H9 (cell line): ENCODE measurements at regions not wholly inside any gene's neighbourhood (a gene's known extent, or its start where the extent isn't known, plus 50 kb on each side); places are given as distances from the start of the nearest gene placed in this dataset.

ENCODE experiments used
- DNase-seq: peaks from one replicate; pipeline ENCODE4 v3.0.0-alpha.2; 2017
- H2AFZ ChIP-seq: one replicate; pipeline ENCODE4 v1.6.1; 2013; ENCODE audit warnings: mild to moderate bottlenecking, low read length, control low read depth, moderate library complexity
- H2AK5ac ChIP-seq: 2 replicates; pipeline ENCODE4 v1.6.1; 2013; ENCODE audit warnings: low read length, control low read depth, mixed read lengths; ENCODE audit not compliant: insufficient read length
- H2BK120ac ChIP-seq: one replicate; pipeline ENCODE4 v1.6.1; 2013; ENCODE audit warnings: low read depth, mild to moderate bottlenecking, low read length, control low read depth, inconsistent platforms; ENCODE audit not compliant: poor library complexity, severe bottlenecking
- H2BK12ac ChIP-seq: 2 replicates; pipeline ENCODE4 v1.6.1; 2013; ENCODE audit warnings: low read length, control low read depth, mixed read lengths, low read depth; ENCODE audit not compliant: insufficient read length
- H2BK15ac ChIP-seq: 2 replicates; pipeline ENCODE4 v1.6.1; 2013; ENCODE audit warnings: low read depth, low read length, control low read depth
- H2BK20ac ChIP-seq: one replicate; pipeline ENCODE4 v1.6.1; 2013; ENCODE audit warnings: low read depth, mild to moderate bottlenecking, low read length, control low read depth, inconsistent platforms; ENCODE audit not compliant: poor library complexity, severe bottlenecking
- H2BK5ac ChIP-seq: 2 replicates; pipeline ENCODE4 v1.6.1; 2013; ENCODE audit warnings: low read length, control low read depth, mixed read lengths; ENCODE audit not compliant: insufficient read length
- H3K14ac ChIP-seq: 2 replicates; pipeline ENCODE4 v1.6.1; 2013; ENCODE audit warnings: low read length, control low read depth; ENCODE audit not compliant: insufficient read depth
- H3K18ac ChIP-seq: 2 replicates; pipeline ENCODE4 v1.6.1; 2013; ENCODE audit warnings: low read depth, mild to moderate bottlenecking, mixed read lengths, low read length, control low read depth; ENCODE audit not compliant: insufficient read length
- H3K23ac ChIP-seq: 2 replicates; pipeline ENCODE4 v1.6.1; 2013; ENCODE audit warnings: low read length, control low read depth, mixed read lengths, low read depth; ENCODE audit not compliant: insufficient read length
- H3K23me2 ChIP-seq: 2 replicates; pipeline ENCODE4 v1.6.1; 2013; ENCODE audit warnings: low read depth, mild to moderate bottlenecking, mixed read lengths, low read length, control low read depth; ENCODE audit not compliant: insufficient read length, poor library complexity, severe bottlenecking
- H3K27ac ChIP-seq: 2 replicates; pipeline ENCODE4 v1.5.1; 2013; ENCODE audit warnings: low read length, control low read depth, mixed read lengths, low read depth; ENCODE audit not compliant: insufficient read length
- H3K27me3 ChIP-seq: 2 replicates; pipeline ENCODE4 v1.6.1; 2013; ENCODE audit warnings: low read length, control low read depth, inconsistent platforms; ENCODE audit not compliant: insufficient read depth
- H3K4ac ChIP-seq: 2 replicates; pipeline ENCODE4 v1.6.1; 2013; ENCODE audit warnings: low read depth, mild to moderate bottlenecking, control low read depth, inconsistent platforms, low read length, moderate library complexity
- H3K4me1 ChIP-seq: 2 replicates; pipeline ENCODE4 v1.6.1; 2013; ENCODE audit warnings: low read length, control low read depth, inconsistent platforms; ENCODE audit not compliant: insufficient read depth
- H3K4me2 ChIP-seq: 2 replicates; pipeline ENCODE4 v1.6.1; 2013; ENCODE audit warnings: low read length, control low read depth, mixed read lengths; ENCODE audit not compliant: insufficient read length, insufficient read depth
- H3K56ac ChIP-seq: 2 replicates; pipeline ENCODE4 v1.6.1; 2013; ENCODE audit warnings: low read depth, mild to moderate bottlenecking, mixed read lengths, low read length, control low read depth; ENCODE audit not compliant: insufficient read length
- H3K79me1 ChIP-seq: 2 replicates; pipeline ENCODE4 v1.6.1; 2013; ENCODE audit warnings: low read depth, mild to moderate bottlenecking, moderate library complexity, low read length, control low read depth, inconsistent platforms; ENCODE audit not compliant: insufficient read depth, poor library complexity, severe bottlenecking
- H3K79me2 ChIP-seq: 2 replicates; pipeline ENCODE4 v1.6.1; 2013; ENCODE audit warnings: low read length, control low read depth, inconsistent platforms; ENCODE audit not compliant: insufficient read depth
- H3K9ac ChIP-seq: 2 replicates; pipeline ENCODE4 v1.6.1; 2013; ENCODE audit warnings: low read length, control low read depth, mixed read lengths; ENCODE audit not compliant: insufficient read length; ENCODE audit errors: extremely low read depth
- H3K9me3 ChIP-seq: one replicate; pipeline ENCODE4 v1.6.1; 2013; ENCODE audit warnings: low read depth, low read length, inconsistent platforms; ENCODE audit not compliant: control insufficient read depth
- H3T11ph ChIP-seq: one replicate; pipeline ENCODE4 v1.6.1; 2013; ENCODE audit warnings: mild to moderate bottlenecking, low read length, control low read depth, inconsistent platforms
- H4K20me1 ChIP-seq: one replicate; pipeline ENCODE4 v1.6.1; 2013; ENCODE audit not compliant: control insufficient read depth, insufficient read length, insufficient read depth
- H4K5ac ChIP-seq: 2 replicates; pipeline ENCODE4 v1.6.1; 2013; ENCODE audit warnings: low read depth, mild to moderate bottlenecking, mixed read lengths, low read length, control low read depth; ENCODE audit not compliant: insufficient read length
- H4K8ac ChIP-seq: replicated peaks from 2 replicates; pipeline ENCODE4 v1.6.1; 2013; ENCODE audit warnings: low read length, control low read depth, mixed read lengths, low read depth; ENCODE audit not compliant: insufficient read length
- H4K91ac ChIP-seq: 2 replicates; pipeline ENCODE4 v1.6.1; 2013; ENCODE audit warnings: low read depth, mild to moderate bottlenecking, moderate library complexity, mixed read lengths, low read length, control low read depth; ENCODE audit not compliant: insufficient read length
- H3K27ac Mint-ChIP-seq, 3 experiments: 2 replicates in 2 of 3; 3 replicates in 1 of 3; pipeline ENCODE4 v1.8.0; 2020 to 2021; ENCODE audit warnings: mixed read lengths in 3 of 3, mild to moderate bottlenecking in 1 of 3, moderate library complexity in 1 of 3
- H3K27me3 Mint-ChIP-seq: 2 replicates; pipeline ENCODE4 v1.8.0; 2021; ENCODE audit warnings: low read depth, mild to moderate bottlenecking, moderate library complexity, mixed read lengths
- H3K36me3 Mint-ChIP-seq, 3 experiments: 2 replicates in 2 of 3; 3 replicates in 1 of 3; pipeline ENCODE4 v1.8.0; 2020 to 2021; ENCODE audit warnings: low read depth in 3 of 3, mixed read lengths in 3 of 3; ENCODE audit not compliant: insufficient read depth in 1 of 3
- H3K4me1 Mint-ChIP-seq, 2 experiments: 2 replicates each; pipeline ENCODE4 v1.8.0; 2020; ENCODE audit warnings: mixed read lengths in 2 of 2
- H3K4me3 Mint-ChIP-seq, 2 experiments: 2 replicates in 1 of 2; 3 replicates in 1 of 2; pipeline ENCODE4 v1.8.0; 2020 to 2021; ENCODE audit warnings: mild to moderate bottlenecking in 2 of 2, mixed read lengths in 2 of 2, moderate library complexity in 1 of 2
- H3K9me3 Mint-ChIP-seq, 2 experiments: 2 replicates in 1 of 2; 3 replicates in 1 of 2; pipeline ENCODE4 v1.8.0; 2020; ENCODE audit warnings: mild to moderate bottlenecking in 2 of 2, mixed read lengths in 2 of 2, moderate library complexity in 1 of 2
- CTCF ChIP-seq: fragments of 200-600 bp; sonication (generic); conservative IDR thresholded peaks from 3 replicates; pipeline ENCODE4 v1.8.0; 2021; ENCODE audit warnings: antibody characterized with exemption, mild to moderate bottlenecking
- WGBS: extraction: QIAGEN DNeasy Blood & Tissue Kit; methylation state at CpG from one replicate; pipeline ENCODE4 v1.1.7; 2013; ENCODE audit warnings: missing lambda C conversion rate, low lambda C conversion rate, mixed read lengths; ENCODE audit not compliant: insufficient read length; ENCODE audit errors: extremely low coverage; 5-methylcytosine and 5-hydroxymethylcytosine counted together

- H3K79me2 ChIP-seq: no peaks in the 10 kb centered on the region
- H3K56ac ChIP-seq: no peak overlapping the region
- Mint-ChIP-seq H3K27ac (no peak overlapping the region), H3K27me3 (no peaks in the 10 kb centered on the region), H3K4me3 (no peak overlapping the region), H3K4me1 (peaks cover 5 to 6% of the 10 kb centered on the region in 2 experiments; a peak in 3 of 4 replicates), H3K9me3 (peaks cover 2 to 3% of the 10 kb centered on the region in 2 experiments; a peak in 2 of 5 replicates), H3K36me3 (peaks cover 0 to 4% (median 0%) of the 10 kb centered on the region in 3 experiments; a peak in 1 of 7 replicates)
- no peak overlapping the region for H2BK20ac ChIP-seq
- H2BK5ac ChIP-seq: no peak overlapping the region
- no peaks in the 10 kb centered on the region for H3K9me3 ChIP-seq
- H3K9ac ChIP-seq: no peak overlapping the region
- no peak for DNase-seq
- no peak overlapping the region for H2BK120ac ChIP-seq
- H2BK12ac ChIP-seq: no peak overlapping the region
- no peaks in the 10 kb centered on the region for H3K4me1 ChIP-seq
- H4K91ac ChIP-seq: no peak overlapping the region
- TF ChIP-seq CTCF: no peak
- no peak overlapping the region for H3K4me2 ChIP-seq
- no peak overlapping the region for H3K18ac ChIP-seq
- H3K23me2 ChIP-seq: no peaks in the 10 kb centered on the region
- H2AK5ac ChIP-seq: no peak overlapping the region
- H3K27ac ChIP-seq: no peak overlapping the region
- no CpG with 5 or more reads among the region's 2 CpGs for WGBS
- H4K20me1 ChIP-seq: no peaks in the 10 kb centered on the region
- no peaks in the 10 kb centered on the region for H3K79me1 ChIP-seq
- no peaks in the 10 kb centered on the region for H3K27me3 ChIP-seq
- H2AFZ ChIP-seq: no peak overlapping the region
- H3K23ac ChIP-seq: no peak overlapping the region
- no peak overlapping the region for H4K8ac ChIP-seq
- no peak overlapping the region for H3K4ac ChIP-seq
- H4K5ac ChIP-seq: no peak overlapping the region
- no peak overlapping the region for H3K14ac ChIP-seq
- H3T11ph ChIP-seq: no peak overlapping the region
- H2BK15ac ChIP-seq: no peak overlapping the region
Measured at GRCh38 chr1:187893471-187893870, 1064.7 kb downstream of the PLA2G4A start.
